GM12864 (cell line): ENCODE measurements at regions not wholly inside any gene's neighbourhood (a gene's known extent, or its start where the extent isn't known, plus 50 kb on each side); places are given as distances from the start of the nearest gene placed in this dataset.
"Not testable (repeated sequence)": the region's sequence is repeated elsewhere in the genome, so short reads cannot be mapped to it uniquely, and the experiment has no call there.

Experiments
- DNase-seq: peaks from one replicate; pipeline ENCODE4 v3.0.0-alpha.2; 2011; ENCODE audit warnings: low read depth
- H3K4me3 ChIP-seq: 2 replicates; pipeline ENCODE4 v1.5.1; 2011; ENCODE audit warnings: mild to moderate bottlenecking, low read depth, low read length, control low read depth
- CTCF ChIP-seq: IDR thresholded peaks from 2 replicates; pipeline ENCODE4 v1.5.1; 2011; ENCODE audit warnings: low read depth, mild to moderate bottlenecking, moderate library complexity, low read length, control low read depth, inconsistent platforms; ENCODE audit errors: missing control alignments

GRCh38 chr3:99568663-99569335, 69.6 kb upstream of the COL8A1 start:
- no peak for DNase-seq
- no peak overlapping the region for H3K4me3 ChIP-seq
- TF ChIP-seq CTCF, result no peak

DNA sequence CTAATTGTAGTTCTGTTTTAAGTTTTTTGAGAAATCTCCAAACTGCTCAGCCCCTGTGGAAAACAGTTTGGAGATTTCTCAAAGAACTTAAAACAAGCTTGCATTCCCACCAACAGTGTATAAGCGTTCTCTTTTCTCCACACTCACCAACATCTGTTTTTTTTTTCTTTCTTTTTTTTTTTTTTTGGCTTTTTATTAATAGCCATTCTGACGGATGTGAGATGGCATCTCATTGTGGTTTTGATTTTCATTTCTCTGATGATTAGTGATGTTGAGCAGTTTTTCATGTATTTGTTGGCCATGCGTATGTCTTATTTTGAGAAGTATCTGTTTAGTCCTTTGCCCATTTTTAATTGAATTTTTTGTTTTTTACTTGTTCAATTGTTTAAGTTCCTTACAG, 73.1 kb upstream of the COL8A1 start:
- H3K4me3 ChIP-seq, result no peak overlapping the region
- no peak for DNase-seq
- TF ChIP-seq CTCF, result no peak

GRCh38 chr3:99562990-99563607, 75.3 kb upstream of the COL8A1 start:
- H3K4me3 ChIP-seq, result no peak overlapping the region
- no peak for DNase-seq
- TF ChIP-seq CTCF, result no peak

GRCh38 chr3:99562138-99562537, 76.3 kb upstream of the COL8A1 start:
- no peak for DNase-seq
- no peak overlapping the region for H3K4me3 ChIP-seq
- no peak for TF ChIP-seq CTCF

- no peak for DNase-seq
- TF ChIP-seq CTCF, result no peak
- no peak overlapping the region for H3K4me3 ChIP-seq
Measured at GRCh38 chr3:99561056-99561455, 77.3 kb upstream of the COL8A1 start.

DNA sequence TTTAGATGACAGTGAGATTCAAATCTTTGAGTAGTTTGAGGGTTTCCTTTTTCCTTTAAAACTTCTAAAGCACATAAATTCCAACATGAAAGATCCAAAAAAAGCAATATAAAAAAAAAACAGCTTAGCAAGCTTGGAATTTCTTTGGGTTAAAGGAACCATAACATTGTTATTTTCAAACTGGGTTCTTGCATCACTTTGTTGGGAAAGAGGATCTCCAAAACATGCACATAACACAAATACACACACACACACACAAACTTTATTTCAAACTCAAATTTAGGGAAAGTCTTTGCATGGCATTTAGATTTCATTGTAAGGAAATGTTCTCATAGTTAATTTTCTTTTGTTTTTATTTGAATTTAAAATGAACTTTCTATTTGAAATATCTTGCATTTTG, 79.2 kb upstream of the COL8A1 start:
- TF ChIP-seq CTCF, result no peak
- no peak for DNase-seq
- no peak overlapping the region for H3K4me3 ChIP-seq

DNA sequence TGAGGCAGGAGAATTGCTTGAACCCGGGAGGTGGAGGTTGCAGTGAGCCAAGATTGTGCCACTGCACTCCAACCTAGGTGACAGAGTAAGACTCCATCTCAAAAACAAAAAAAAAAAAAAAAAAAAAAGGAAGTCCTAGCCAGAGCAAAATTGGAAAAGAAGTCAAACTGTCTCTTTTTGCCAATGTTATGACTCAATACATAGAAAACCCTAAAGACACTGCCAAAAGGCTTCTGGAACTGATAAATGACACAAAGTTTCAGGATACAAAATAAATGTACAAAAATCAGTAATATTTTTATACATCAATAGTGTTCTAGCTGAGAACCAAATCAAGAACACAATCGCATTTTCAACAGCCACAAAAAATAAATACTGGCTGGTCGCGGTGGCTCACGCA, 82.5 kb upstream of the COL8A1 start:
- not testable (repeated sequence) for DNase-seq, H3K4me3 ChIP-seq
